HepG2 (cell line): ENCODE measurements at regions not wholly inside any gene's neighbourhood (a gene's known extent, or its start where the extent isn't known, plus 50 kb on each side); places are given as distances from the start of the nearest gene placed in this dataset.

Source experiments
- ATAC-seq: fragments of 200-7000 bp; cut with Tn5 transposase; 3 replicates; pipeline ENCODE4 v1.9.1; 2020; ENCODE audit warnings: mild to moderate bottlenecking, moderate library complexity
- BruUV-seq: library from RNA; stranded (reverse); fragments of 400-500 nt; replicated peaks from 2 replicates; lab custom pipeline; 2021; lab: Mats Ljungman, UMichigan
- CTCF ChIA-PET: fragments of 300-600 bp; formaldehyde crosslinking; extraction: SDS; loops from one replicate; lab custom pipeline; 2021; ENCODE audit warnings: low total read pairs, inconsistent platforms, low intra/inter-chr PET ratio; lab: Yijun Ruan, JAX
- POLR2A ChIA-PET: fragments of 350-600 bp; sonication (Branson Sonifier 250); formaldehyde crosslinking; loops from one replicate; lab custom pipeline; 2020; ENCODE audit warnings: antibody characterized with exemption, inconsistent platforms; lab: Yijun Ruan, JAX
- DNase-seq: peaks from one replicate; pipeline ENCODE4 v3.0.0-alpha.2; 2015; ENCODE audit warnings: low spot score
- FAIRE-seq: peaks from 3 replicates; lab custom pipeline; 2011; peaks lifted over from hg19 to GRCh38; lab: Jason Lieb, UNC
- H2AFZ ChIP-seq: one replicate; pipeline ENCODE4 v1.6.1; 2011; ENCODE audit warnings: low read length, inconsistent platforms
- H3K27ac ChIP-seq: fragments of 300-600 bp; 3 replicates; pipeline ENCODE4 v1.8.0; 2011; ENCODE audit warnings: mixed run types, mild to moderate bottlenecking, mixed read lengths, low read length, inconsistent platforms; ENCODE audit not compliant: insufficient read depth; ENCODE audit errors: extremely low read length
- H3K27me3 ChIP-seq, 2 experiments: fragments of 200-600 bp in 1 of 2; 2 replicates in 1 of 2; 3 replicates in 1 of 2; pipeline versions ENCODE4 v1.6.0 to v1.8.0; 2011; ENCODE audit warnings: low read length in 2 of 2, mild to moderate bottlenecking in 2 of 2, moderate library complexity in 2 of 2, inconsistent platforms in 1 of 2; ENCODE audit not compliant: insufficient read depth in 2 of 2, control insufficient read depth in 1 of 2
- H3K36me3 ChIP-seq, 2 experiments: fragments of 200-600 bp in 1 of 2; replicated peaks in 1 of 2; 2 replicates in 1 of 2; 3 replicates in 1 of 2; pipeline versions ENCODE4 v1.5.1 to v1.8.0; 2011; ENCODE audit warnings: low read length in 2 of 2, inconsistent platforms in 1 of 2; ENCODE audit not compliant: insufficient read depth in 2 of 2, control insufficient read depth in 1 of 2
- H3K4me1 ChIP-seq: 2 replicates; pipeline ENCODE4 v1.5.1; 2012; ENCODE audit warnings: low read length, inconsistent platforms; ENCODE audit not compliant: insufficient read depth
- H3K4me2 ChIP-seq: 2 replicates; pipeline ENCODE4 v1.6.0; 2011; ENCODE audit warnings: low read depth, low read length, inconsistent platforms
- H3K4me3 ChIP-seq, 3 experiments: fragments of 200-600 bp in 1 of 3; sonication (generic), shearing (Covaris generic) in 1 of 3; replicated peaks in 1 of 3; 2 replicates each; pipeline ENCODE4 v1.5.1; 2011 to 2016; ENCODE audit warnings: low read length in 3 of 3, inconsistent platforms in 2 of 3, low read depth in 2 of 3, mild to moderate bottlenecking in 2 of 3, control low read depth in 1 of 3, mixed read lengths in 1 of 3; ENCODE audit not compliant: insufficient read depth in 1 of 3
- H3K79me2 ChIP-seq: one replicate; pipeline ENCODE4 v1.6.1; 2011; ENCODE audit warnings: low read length, inconsistent platforms; ENCODE audit not compliant: insufficient read depth
- H3K9ac ChIP-seq: 2 replicates; pipeline ENCODE4 v1.6.0; 2011; ENCODE audit warnings: mild to moderate bottlenecking, low read depth, low read length, inconsistent platforms; ENCODE audit not compliant: insufficient read depth
- H3K9me3 ChIP-seq: 2 replicates; pipeline ENCODE4 v1.5.1; 2012; ENCODE audit warnings: mild to moderate bottlenecking, low read length
- H4K20me1 ChIP-seq: 2 replicates; pipeline ENCODE4 v1.6.0; 2011; ENCODE audit warnings: inconsistent platforms, mild to moderate bottlenecking, low read length, moderate library complexity; ENCODE audit not compliant: insufficient read depth
- ARHGAP35 ChIP-seq: sonication (generic); formaldehyde crosslinking; IDR thresholded peaks from 2 replicates; pipeline ENCODE4 v1.9.0; 2022; ENCODE audit warnings: mild to moderate bottlenecking, inconsistent platforms, moderate library complexity, missing genetic modification reagents, borderline replicate concordance
- ASH2L ChIP-seq: fragments of 300-600, 200-600 bp; sonication (generic); IDR thresholded peaks from 2 replicates; pipeline ENCODE4 v1.7.0; 2017; ENCODE audit warnings: low read depth, mild to moderate bottlenecking, moderate library complexity, mixed read lengths, low read length; ENCODE audit not compliant: insufficient read length
- DDIT3 ChIP-seq: sonication (generic); formaldehyde crosslinking; IDR thresholded peaks from 2 replicates; pipeline ENCODE4 v1.4.0; 2020; ENCODE audit warnings: mild to moderate bottlenecking, missing genetic modification reagents
- EZH2 ChIP-seq: conservative IDR thresholded peaks from 2 replicates; pipeline ENCODE4 v1.6.1; 2012; ENCODE audit warnings: mild to moderate bottlenecking, low read depth, low read length, moderate library complexity
- KIAA2018 ChIP-seq: sonication (generic); formaldehyde crosslinking; IDR thresholded peaks from 2 replicates; pipeline ENCODE4 v1.5.0; 2020; ENCODE audit warnings: mild to moderate bottlenecking, missing genetic modification reagents, borderline replicate concordance
- MED13 ChIP-seq: sonication (generic); formaldehyde crosslinking; IDR thresholded peaks from 2 replicates; pipeline ENCODE4 v1.5.0; 2020; ENCODE audit warnings: missing genetic modification reagents
- SOX5 ChIP-seq: IDR thresholded peaks from 2 replicates; pipeline ENCODE4 v1.6.1; 2016; ENCODE audit warnings: borderline replicate concordance
- ZC3H13 ChIP-seq: sonication (generic); formaldehyde crosslinking; IDR thresholded peaks from 2 replicates; pipeline ENCODE4 v1.8.1; 2023; ENCODE audit warnings: mild to moderate bottlenecking, missing genetic modification reagents, moderate library complexity
- ZNF160 ChIP-seq: sonication (generic); formaldehyde crosslinking; IDR thresholded peaks from 2 replicates; pipeline ENCODE4 v1.8.0; 2022; ENCODE audit warnings: mild to moderate bottlenecking, inconsistent platforms, missing genetic modification reagents
- ZNF800 ChIP-seq: sonication (generic); formaldehyde crosslinking; IDR thresholded peaks from 2 replicates; pipeline ENCODE4 v1.4.0; 2020; ENCODE audit warnings: missing genetic modification reagents
- ZNF83 ChIP-seq: sonication (generic); formaldehyde crosslinking; IDR thresholded peaks from 2 replicates; pipeline ENCODE4 v1.4.0; 2020; ENCODE audit warnings: missing genetic modification reagents, mild to moderate bottlenecking, borderline replicate concordance
- WGBS: methylation state at CpG from one replicate; pipeline ENCODE4 v1.1.6; 2017; ENCODE audit warnings: low lambda C conversion rate; 5-methylcytosine and 5-hydroxymethylcytosine counted together
- in situ Hi-C: cut with HindIII; loops from 2 replicates; pipeline ENCODE4 v1.10.0; 2017; ENCODE audit warnings: low pct_unique_long_range_greater_than_20kb; ENCODE audit not compliant: extremely low pct_ligation_motif_present
- intact Hi-C: fragments of 100-400 bp; cut with micrococcal nuclease; formaldehyde crosslinking; loops from one replicate; pipeline ENCODE4 v1.10.0; 2022; ENCODE audit not compliant: unreplicated experiment

- Histone ChIP-seq H3K27ac (no peak overlapping the region), H3K4me1 (no peaks in the 10 kb centered on the region), H2AFZ (no peak overlapping the region), H3K36me3 (no peaks in the 10 kb centered on the region), H3K79me2 (no peaks in the 10 kb centered on the region), H3K27me3 (no peaks in the 10 kb centered on the region), H3K9ac (no peak overlapping the region), H3K4me3 (no peak overlapping the region), H3K4me2 (no peak overlapping the region), H3K9me3 (no peaks in the 10 kb centered on the region), H4K20me1 (no peaks in the 10 kb centered on the region)
- ChIA-PET CTCF (no interaction called here), POLR2A (no interaction called here)
- in situ Hi-C loops (no loop called here), intact Hi-C loops (no loop called here)
- no peak for TF ChIP-seq ARHGAP35 (CRISPR knock-in tag)
- no peak for TF ChIP-seq EZH2
- no peak for TF ChIP-seq DDIT3
- no peak for TF ChIP-seq ZNF83 (CRISPR knock-in tag)
- TF ChIP-seq ZC3H13 (CRISPR knock-in tag): no peak
- no peak for TF ChIP-seq SOX5 (CRISPR knock-in tag)
- TF ChIP-seq KIAA2018 (CRISPR knock-in tag): no peak
- no peak for TF ChIP-seq ZNF800 (CRISPR knock-in tag)
- TF ChIP-seq ASH2L: no peak
- no peak for TF ChIP-seq ZNF160 (CRISPR knock-in tag)
- no peak for TF ChIP-seq MED13 (CRISPR knock-in tag)
- no peak for ATAC-seq
- 85% methylated on average over 2 of the region's 2 CpGs for WGBS
- no peak for DNase-seq
- BruUV-seq: no TSS peak
- FAIRE-seq: no peak
These were observed 104.2 kb upstream of the PROX1 start for GRCh38 chr1:213883618-213884017.
